B cell (primary cell): ENCODE measurements at regions not wholly inside any gene's neighbourhood (a gene's known extent, or its start where the extent isn't known, plus 50 kb on each side); places are given as distances from the start of the nearest gene placed in this dataset.

ENCODE experiments used
- ATAC-seq: fragments of 200-7000 bp; cut with Tn5 transposase; one replicate; pipeline ENCODE4 v1.10.0; 2021; ENCODE audit warnings: low read depth, mild to moderate bottlenecking, moderate number of reproducible peaks, moderate library complexity
- CTCF ChIA-PET: fragments of 350-600 bp; sonication (Branson Sonifier 250); formaldehyde crosslinking; loops from one replicate; lab custom pipeline; 2021; ENCODE audit warnings: antibody characterized with exemption, inconsistent platforms; lab: Charles Lee
- POLR2A ChIA-PET: fragments of 350-600 bp; sonication (Branson Sonifier 250); formaldehyde crosslinking; loops from one replicate; lab custom pipeline; 2021; ENCODE audit warnings: antibody characterized with exemption; lab: Charles Lee
- DNase-seq: peaks from one replicate; pipeline ENCODE4 v3.0.0; 2013
- H2AFZ ChIP-seq: 2 replicates; pipeline ENCODE4 v1.6.1; 2012; ENCODE audit warnings: mild to moderate bottlenecking, low read depth, low read length; ENCODE audit not compliant: insufficient read depth, poor library complexity, severe bottlenecking
- H3K27ac ChIP-seq, 2 donors: 1 replicate in 1 of 2; 2 replicates in 1 of 2; pipeline ENCODE4 v1.5.1; 2012 to 2013; ENCODE audit warnings: low read length in 2 of 2, mild to moderate bottlenecking in 2 of 2, moderate library complexity in 1 of 2
- H3K27me3 ChIP-seq, 4 experiments: fragments of 200-600 bp in 1 of 4; sonication (generic) in 1 of 4; replicated peaks in 1 of 4; 1 replicate in 2 of 4; 2 replicates in 2 of 4; pipeline versions ENCODE4 v1.6.1 to v1.7.0; 2013 to 2016; ENCODE audit warnings: low read length in 3 of 4, mild to moderate bottlenecking in 2 of 4, mixed read lengths in 1 of 4, moderate library complexity in 1 of 4; ENCODE audit not compliant: insufficient read depth in 4 of 4, control insufficient read depth in 3 of 4; ENCODE audit errors: control extremely low read depth in 1 of 4
- H3K36me3 ChIP-seq, 2 experiments: replicated peaks in 1 of 2; 1 replicate in 1 of 2; 2 replicates in 1 of 2; pipeline versions ENCODE4 v1.6.1 to v1.7.1; 2013; ENCODE audit warnings: low read length in 1 of 2; ENCODE audit not compliant: insufficient read depth in 2 of 2, control insufficient read depth in 1 of 2; ENCODE audit errors: control extremely low read depth in 1 of 2, extremely low read depth in 1 of 2
- H3K4me1 ChIP-seq, 2 donors: fragments of 200-600 bp in 1 of 2; sonication (generic) in 1 of 2; 1 replicate in 1 of 2; 2 replicates in 1 of 2; pipeline versions ENCODE4 v1.5.1 to v1.6.1; 2013 to 2017; ENCODE audit warnings: low read length in 2 of 2; ENCODE audit not compliant: control insufficient read depth in 2 of 2, insufficient read depth in 2 of 2
- H3K4me2 ChIP-seq: replicated peaks from 2 replicates; pipeline ENCODE3; 2012; ENCODE audit warnings: mild to moderate bottlenecking, low read depth, low read length; ENCODE audit not compliant: poor library complexity, severe bottlenecking
- H3K4me3 ChIP-seq, 5 experiments: fragments of 200-600 bp in 1 of 5; sonication (generic) in 1 of 5; 1 replicate in 3 of 5; 2 replicates in 2 of 5; pipeline versions ENCODE4 v1.5.1 to v1.7.0; 2011 to 2016; ENCODE audit warnings: low read length in 4 of 5, mild to moderate bottlenecking in 4 of 5, low read depth in 2 of 5, control low read depth in 1 of 5, moderate library complexity in 1 of 5; ENCODE audit not compliant: insufficient read depth in 1 of 5; ENCODE audit errors: control extremely low read depth in 1 of 5, extremely low read depth in 1 of 5
- H3K79me2 ChIP-seq: fragments of 200-600 bp; sonication (generic); one replicate; pipeline ENCODE4 v1.6.0; 2016; ENCODE audit warnings: low read length; ENCODE audit not compliant: control insufficient read depth, insufficient read depth
- H3K9ac ChIP-seq: fragments of 200-600 bp; sonication (generic); 2 replicates; pipeline ENCODE4 v1.6.1; 2017; ENCODE audit warnings: mild to moderate bottlenecking, low read length, moderate library complexity
- H3K9me3 ChIP-seq, 3 donors: one replicate each; pipeline versions ENCODE4 v1.6.1 to v1.7.1; 2013; ENCODE audit warnings: low read length in 2 of 3; ENCODE audit not compliant: control insufficient read depth in 2 of 3, insufficient read depth in 1 of 3; ENCODE audit errors: control extremely low read depth in 1 of 3
- H4K20me1 ChIP-seq: 2 replicates; pipeline ENCODE4 v1.6.0; 2012; ENCODE audit warnings: mild to moderate bottlenecking, low read length; ENCODE audit not compliant: insufficient read depth, control insufficient read depth, poor library complexity, severe bottlenecking
- H3K27ac Mint-ChIP-seq: one replicate; pipeline ENCODE4 v1.8.0; 2021; ENCODE audit warnings: mixed read lengths
- H3K27me3 Mint-ChIP-seq: one replicate; pipeline ENCODE4 v1.8.0; 2021; ENCODE audit warnings: mixed read lengths
- H3K4me1 Mint-ChIP-seq: one replicate; pipeline ENCODE4 v1.8.0; 2021; ENCODE audit warnings: mixed read lengths
- H3K4me3 Mint-ChIP-seq: one replicate; pipeline ENCODE4 v1.8.0; 2021; ENCODE audit warnings: mixed read lengths
- H3K9me3 Mint-ChIP-seq: one replicate; pipeline ENCODE4 v1.8.0; 2022; ENCODE audit warnings: mixed read lengths; ENCODE audit not compliant: insufficient read depth
- EZH2 ChIP-seq: IDR thresholded peaks from 2 replicates; pipeline ENCODE4 v1.6.1; 2012; ENCODE audit warnings: borderline replicate concordance, low read depth, mild to moderate bottlenecking, moderate library complexity, low read length; ENCODE audit not compliant: insufficient read depth, poor library complexity, severe bottlenecking
- WGBS: methylation state at CpG from one replicate; pipeline ENCODE4 v1.1.5; 2013; ENCODE audit warnings: missing lambda C conversion rate; ENCODE audit not compliant: insufficient coverage; 5-methylcytosine and 5-hydroxymethylcytosine counted together
- intact Hi-C: fragments of 100-400 bp; cut with micrococcal nuclease; formaldehyde crosslinking; loops from one replicate; pipeline ENCODE4 v1.10.0; 2022
- TF ChIP-seq, protein P1 (sequence below): fragments of 200-600 bp; IDR thresholded peaks from one replicate; pipeline ENCODE4 v1.8.0; 2022; ENCODE audit warnings: antibody characterized with exemption, mild to moderate bottlenecking

DNA sequence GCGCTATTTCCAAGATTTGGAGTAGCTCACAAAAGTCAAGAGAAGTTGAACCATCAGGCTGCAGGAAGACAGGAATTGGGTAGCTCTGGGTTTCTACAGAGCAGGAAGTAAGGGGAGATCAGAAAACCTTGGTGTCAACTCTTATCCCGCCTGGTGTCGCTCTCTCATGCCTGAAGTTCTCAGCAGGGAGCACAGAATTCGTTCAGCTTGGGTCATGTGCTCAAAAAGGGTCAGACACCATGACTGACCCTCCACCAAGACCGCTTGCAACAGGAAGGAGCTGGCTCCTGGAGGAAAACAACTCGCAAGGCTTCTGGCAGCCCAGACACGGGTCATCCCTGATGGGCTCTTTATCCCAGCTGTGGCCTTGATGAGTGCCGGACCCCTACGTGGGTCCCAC, 93.7 kb upstream of the MSX1 start:
- peaks cover 0 to 4% (median 0%) of the 10 kb centered on the region in 4 experiments for H3K27me3 ChIP-seq
- no peak overlapping the region for H3K4me3 Mint-ChIP-seq
- ATAC-seq: no peak
- H3K9ac ChIP-seq: no peak overlapping the region
- peaks cover 0 to 11% (median 0%) of the 10 kb centered on the region in 3 donors for H3K9me3 ChIP-seq
- no peak overlapping the region for H3K4me3 ChIP-seq
- no peak overlapping the region for H3K27ac ChIP-seq
- no peak overlapping the region for H3K4me2 ChIP-seq
- peaks cover 8 to 11% of the 10 kb centered on the region in 2 donors for H3K4me1 ChIP-seq
- H3K27ac Mint-ChIP-seq: no peak overlapping the region
- no peaks in the 10 kb centered on the region for H3K79me2 ChIP-seq
- H3K9me3 Mint-ChIP-seq: no peaks in the 10 kb centered on the region
- POLR2A ChIA-PET: no interaction called here
- 88% methylated on average over 9 of the region's 9 CpGs for WGBS
- intact Hi-C loops: no loop called here
- TF ChIP-seq EZH2: no peak
- TF ChIP-seq, protein P1, sequence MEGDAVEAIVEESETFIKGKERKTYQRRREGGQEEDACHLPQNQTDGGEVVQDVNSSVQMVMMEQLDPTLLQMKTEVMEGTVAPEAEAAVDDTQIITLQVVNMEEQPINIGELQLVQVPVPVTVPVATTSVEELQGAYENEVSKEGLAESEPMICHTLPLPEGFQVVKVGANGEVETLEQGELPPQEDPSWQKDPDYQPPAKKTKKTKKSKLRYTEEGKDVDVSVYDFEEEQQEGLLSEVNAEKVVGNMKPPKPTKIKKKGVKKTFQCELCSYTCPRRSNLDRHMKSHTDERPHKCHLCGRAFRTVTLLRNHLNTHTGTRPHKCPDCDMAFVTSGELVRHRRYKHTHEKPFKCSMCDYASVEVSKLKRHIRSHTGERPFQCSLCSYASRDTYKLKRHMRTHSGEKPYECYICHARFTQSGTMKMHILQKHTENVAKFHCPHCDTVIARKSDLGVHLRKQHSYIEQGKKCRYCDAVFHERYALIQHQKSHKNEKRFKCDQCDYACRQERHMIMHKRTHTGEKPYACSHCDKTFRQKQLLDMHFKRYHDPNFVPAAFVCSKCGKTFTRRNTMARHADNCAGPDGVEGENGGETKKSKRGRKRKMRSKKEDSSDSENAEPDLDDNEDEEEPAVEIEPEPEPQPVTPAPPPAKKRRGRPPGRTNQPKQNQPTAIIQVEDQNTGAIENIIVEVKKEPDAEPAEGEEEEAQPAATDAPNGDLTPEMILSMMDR: no peak
- no peaks in the 10 kb centered on the region for H3K36me3 ChIP-seq
- no peak overlapping the region for H2AFZ ChIP-seq
- peaks cover 19% of the 10 kb centered on the region for H3K4me1 Mint-ChIP-seq
- CTCF ChIA-PET: no interaction called here
- DNase-seq: no peak
- H3K27me3 Mint-ChIP-seq: peaks cover 25% of the 10 kb centered on the region
- H4K20me1 ChIP-seq: no peaks in the 10 kb centered on the region

DNA sequence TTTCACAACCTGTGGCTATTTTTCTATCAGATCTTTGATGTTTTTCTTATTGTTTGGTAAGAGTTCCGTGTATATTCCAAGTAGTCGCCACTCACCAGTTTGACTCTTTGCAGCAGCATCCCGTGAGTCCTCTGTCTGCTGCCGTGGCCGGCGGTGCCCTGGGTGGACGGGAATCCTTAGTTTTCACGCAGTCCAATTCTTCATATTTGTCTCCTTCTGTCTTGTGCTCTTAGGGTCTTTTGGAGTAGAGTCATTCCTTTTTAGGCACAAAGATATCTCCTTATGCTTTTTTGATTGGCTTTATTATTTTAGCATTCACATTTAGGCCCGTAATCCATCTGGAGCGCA, 94.9 kb upstream of the MSX1 start:
- DNase-seq: no peak
- Histone ChIP-seq H3K9ac (no peak overlapping the region), H3K4me2 (no peak overlapping the region), H3K9me3 (peaks cover 0 to 11% (median 0%) of the 10 kb centered on the region in 3 donors), H3K4me3 (no peak overlapping the region), H3K4me1 (peaks cover 8 to 11% of the 10 kb centered on the region in 2 donors), H3K27me3 (peaks cover 0 to 4% (median 0%) of the 10 kb centered on the region in 4 experiments), H3K79me2 (no peaks in the 10 kb centered on the region), H4K20me1 (no peaks in the 10 kb centered on the region), H3K36me3 (no peaks in the 10 kb centered on the region), H3K27ac (no peak overlapping the region), H2AFZ (no peak overlapping the region)
- intact Hi-C loops: no loop called here
- Mint-ChIP-seq H3K4me3 (no peak overlapping the region), H3K27me3 (peaks cover 26% of the 10 kb centered on the region), H3K27ac (no peak overlapping the region), H3K4me1 (peaks cover 19% of the 10 kb centered on the region), H3K9me3 (no peaks in the 10 kb centered on the region)
- ChIA-PET CTCF (no interaction called here), POLR2A (no interaction called here)
- WGBS: 100% methylated on average over 5 of the region's 10 CpGs
- no peak for TF ChIP-seq EZH2
- TF ChIP-seq, protein P1: no peak
- ATAC-seq: no peak
